KBM-7 (cell line): ENCODE measurements at regions not wholly inside any gene's neighbourhood (a gene's known extent, or its start where the extent isn't known, plus 50 kb on each side); places are given as distances from the start of the nearest gene placed in this dataset.

Source experiments
- DNase-seq: peaks from one replicate; pipeline ENCODE4 v3.0.0-alpha.2; 2015
- in situ Hi-C: fragments of 300-500 bp; cut with MboI; formaldehyde crosslinking; loops from 2 replicates; pipeline ENCODE4 v1.14.3; 2020; ENCODE audit warnings: low sequenced_read_pairs, low pct_unique_long_range_greater_than_20kb, mixed read lengths

GRCh38 chr10:10392511-10392910, 625.2 kb upstream of the CELF2 start:
- in situ Hi-C loops, result no loop called here
- DNase-seq, result no peak

GRCh38 chr10:10394933-10395658, 622.6 kb upstream of the CELF2 start:
- DNase-seq, result no peak
- in situ Hi-C loops, result no loop called here

GRCh38 chr10:10396601-10397000, 621.1 kb upstream of the CELF2 start:
- DNase-seq, result no peak
- in situ Hi-C loops, result no loop called here

GRCh38 chr10:10397906-10398305, 619.8 kb upstream of the CELF2 start:
- DNase-seq, result no peak
- in situ Hi-C loops, result no loop called here

- in situ Hi-C loops, result no loop called here
- no peak for DNase-seq
These were observed 613.9 kb upstream of the CELF2 start for GRCh38 chr10:10403762-10404161.

GRCh38 chr10:10417671-10418070, 600.0 kb upstream of the CELF2 start:
- in situ Hi-C loops, result no loop called here
- no peak for DNase-seq

- DNase-seq, result peak; percentile 2
- in situ Hi-C loops, result no loop called here
These were observed 599.3 kb upstream of the CELF2 start for GRCh38 chr10:10418387-10418786.

- in situ Hi-C loops, result no loop called here
- DNase-seq, result no peak
These were observed 596.6 kb upstream of the CELF2 start for GRCh38 chr10:10421071-10421470.

GRCh38 chr10:10431422-10432066, 586.1 kb upstream of the CELF2 start:
- DNase-seq, result no peak
- in situ Hi-C loops, result no loop called here

- DNase-seq, result no peak
- in situ Hi-C loops, result no loop called here
These were observed 585.2 kb upstream of the CELF2 start for GRCh38 chr10:10432296-10433035.

GRCh38 chr10:10434312-10434711, 583.4 kb upstream of the CELF2 start:
- in situ Hi-C loops, result no loop called here
- DNase-seq, result no peak

GRCh38 chr10:10437886-10438285, 579.8 kb upstream of the CELF2 start:
- in situ Hi-C loops, result no loop called here
- DNase-seq, result no peak

- in situ Hi-C loops, result no loop called here
- no peak for DNase-seq
These were observed 579.2 kb upstream of the CELF2 start for GRCh38 chr10:10438335-10439100.

GRCh38 chr10:10456856-10457255, 560.8 kb upstream of the CELF2 start:
- in situ Hi-C loops, result no loop called here
- DNase-seq, result no peak

- in situ Hi-C loops, result no loop called here
- no peak for DNase-seq
These were observed 557.2 kb upstream of the CELF2 start for GRCh38 chr10:10460451-10460850.

GRCh38 chr10:10462151-10462941, 555.3 kb upstream of the CELF2 start:
- no peak for DNase-seq
- in situ Hi-C loops, result no loop called here

- DNase-seq, result no peak
- in situ Hi-C loops, result no loop called here
These were observed 545.9 kb upstream of the CELF2 start for GRCh38 chr10:10471758-10472157.

- in situ Hi-C loops, result no loop called here
- DNase-seq, result no peak
These were observed 541.9 kb upstream of the CELF2 start for GRCh38 chr10:10475812-10476211.

GRCh38 chr10:10477844-10478243, 539.8 kb upstream of the CELF2 start:
- DNase-seq, result no peak
- in situ Hi-C loops, result no loop called here
